Right lobe of liver (tissue), 6 donors: ENCODE measurements at regions not wholly inside any gene's neighbourhood (a gene's known extent, or its start where the extent isn't known, plus 50 kb on each side); places are given as distances from the start of the nearest gene placed in this dataset.
A peak's percentile ranks its signal among the peaks of the same experiment; 100 is the strongest.

Experiments
- ATAC-seq, 4 donors: fragments of 200-7000 bp; cut with Tn5 transposase; one replicate each; pipeline ENCODE4 v1.9.1; 2020; ENCODE audit warnings: mild to moderate bottlenecking in 4 of 4, moderate library complexity in 4 of 4
- DNase-seq, 3 donors: peaks; one replicate each; pipeline ENCODE4 v3.0.0-alpha.2; 2020
- H3K27ac ChIP-seq, 3 donors: fragments of 200-600 bp; one replicate each; pipeline ENCODE4 v1.8.0; 2022
- H3K27me3 ChIP-seq, 2 donors: fragments of 200-600 bp; one replicate each; pipeline ENCODE4 v1.8.0; 2022
- H3K36me3 ChIP-seq, 4 donors: fragments of 200-600 bp; sonication (generic) in 1 of 4; one replicate each; pipeline versions ENCODE4 v1.5.1 to v1.8.0; 2017 to 2022; ENCODE audit warnings: control low read depth in 1 of 4
- H3K4me1 ChIP-seq, 4 donors: fragments of 200-600 bp; sonication (generic) in 1 of 4; one replicate each; pipeline versions ENCODE4 v1.5.1 to v1.8.0; 2017 to 2022; ENCODE audit warnings: control low read depth in 1 of 4
- H3K4me3 ChIP-seq, 3 donors: fragments of 200-600 bp; one replicate each; pipeline ENCODE4 v1.8.0; 2022
- H3K9me3 ChIP-seq, 4 donors: fragments of 200-600 bp; sonication (generic) in 1 of 4; one replicate each; pipeline versions ENCODE4 v1.5.1 to v1.8.0; 2017 to 2022; ENCODE audit warnings: control low read depth in 1 of 4
- CTCF ChIP-seq, 4 donors: fragments of 200-600 bp in 3 of 4; fragments of 450-650 bp in 1 of 4; IDR thresholded peaks; one replicate each; pipeline versions ENCODE4 v1.5.1 to v1.8.0; 2016 to 2022; ENCODE audit warnings: antibody characterized with exemption in 4 of 4, mild to moderate bottlenecking in 2 of 4
- POLR2A ChIP-seq: fragments of 450-650 bp; IDR thresholded peaks from one replicate; pipeline ENCODE4 v1.6.1; 2017; ENCODE audit warnings: antibody characterized with exemption, mild to moderate bottlenecking
- WGBS: methylation state at CpG from one replicate; pipeline ENCODE4 v1.1.6; 2018; ENCODE audit warnings: low coverage, low lambda C conversion rate; ENCODE audit not compliant: insufficient coverage; ENCODE audit errors: missing lambda C conversion rate; 5-methylcytosine and 5-hydroxymethylcytosine counted together
- intact Hi-C, 2 donors: fragments of 100-400 bp; cut with DNase I; formaldehyde crosslinking; loops; one replicate each; pipeline versions ENCODE4 v1.11.2 to v1.14.1; 2022
- donor health status: DM: no; HTN: yes; CAD: no.
- donor health status: DM: no; HTN: no; CAD: no.
- donor health status: DM: no; HTN: no; CAD: no.
- donor health status: DM: no; HTN: yes; CAD: no.
- donor health status: DM: no; HTN: yes; CAD: no.

- intact Hi-C loops, result no loop called here
- Histone ChIP-seq H3K27me3 (no peaks in the 10 kb centered on the region), H3K27ac (no peak overlapping the region), H3K4me1 (no peaks in the 10 kb centered on the region), H3K36me3 (no peaks in the 10 kb centered on the region), H3K9me3 (no peaks in the 10 kb centered on the region), H3K4me3 (no peak overlapping the region)
- no peak for DNase-seq
- WGBS, result 33% methylated on average over 3 of the region's 3 CpGs
- no peak for TF ChIP-seq POLR2A
- no peak for TF ChIP-seq CTCF (IDR thresholded peaks at IDR 0.05)
- peak in 2 of 4 donors; percentile 57 to 77 for ATAC-seq
Measured at GRCh38 chr6:118751072-118751471, 99.7 kb upstream of the CEP85L start.

- ATAC-seq (no peak), DNase-seq (no peak)
- H3K4me3 ChIP-seq, result no peak overlapping the region
- H3K9me3 ChIP-seq, result no peaks in the 10 kb centered on the region
- WGBS, result 73% methylated on average over 2 of the region's 2 CpGs
- intact Hi-C loops, result no loop called here
- no peaks in the 10 kb centered on the region for H3K36me3 ChIP-seq
- no peaks in the 10 kb centered on the region for H3K4me1 ChIP-seq
- no peak for TF ChIP-seq CTCF (IDR thresholded peaks at IDR 0.05)
- TF ChIP-seq POLR2A, result no peak
- no peaks in the 10 kb centered on the region for H3K27me3 ChIP-seq
- no peak overlapping the region for H3K27ac ChIP-seq
Measured at GRCh38 chr6:118750143-118750542, 98.8 kb upstream of the CEP85L start.

DNA sequence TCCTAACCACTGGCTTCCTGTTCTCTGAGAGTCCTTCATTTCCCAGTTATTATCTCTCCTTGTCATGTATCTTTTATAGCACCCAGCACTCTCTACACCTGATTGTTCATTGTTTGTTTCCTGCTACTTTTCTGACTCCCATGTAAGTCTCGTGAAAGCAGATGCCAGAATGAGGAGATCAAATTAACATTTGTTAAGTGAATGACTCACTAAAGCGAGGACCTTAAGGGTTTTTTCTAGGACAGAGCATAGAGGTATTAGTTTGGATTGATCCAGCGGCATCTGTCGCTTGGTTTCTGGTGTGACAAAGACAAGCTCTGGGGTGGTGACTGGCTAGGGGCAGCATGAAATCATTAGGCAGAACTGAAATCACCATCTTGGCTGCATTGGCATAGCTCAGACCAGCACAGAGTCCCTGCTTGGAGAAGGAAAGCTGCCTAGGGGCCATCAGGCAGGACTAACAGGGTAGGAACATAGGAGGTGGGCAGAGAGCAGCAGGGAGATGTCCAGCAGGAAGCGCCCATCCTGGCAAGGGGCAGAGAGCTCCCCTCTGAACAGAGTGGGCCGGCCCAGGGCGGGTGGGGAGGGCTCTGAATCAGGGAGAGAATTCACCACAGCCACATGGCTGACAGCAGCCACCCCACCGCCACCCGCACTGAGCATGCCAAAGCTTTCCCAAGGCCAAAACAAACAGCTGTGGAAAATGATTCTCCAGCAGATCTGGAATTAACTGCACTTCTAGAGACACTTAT is 97.1 kb upstream of the CEP85L start:
- ATAC-seq, result peak; percentile 17 to 84 (median 64)
- no peaks in the 10 kb centered on the region for H3K4me1 ChIP-seq

GRCh38 chr6:118746825-118747174 is 95.4 kb upstream of the CEP85L start:
- H3K4me1 ChIP-seq, result no peaks in the 10 kb centered on the region
- ATAC-seq (no peak), DNase-seq (no peak)
- no peaks in the 10 kb centered on the region for H3K27me3 ChIP-seq
- TF ChIP-seq POLR2A (no peak), CTCF (IDR thresholded peaks at IDR 0.05) (no peak)
- H3K27ac ChIP-seq, result no peak overlapping the region
- no peaks in the 10 kb centered on the region for H3K9me3 ChIP-seq
- no peak overlapping the region for H3K4me3 ChIP-seq
- H3K36me3 ChIP-seq, result no peaks in the 10 kb centered on the region
- intact Hi-C loops, result no loop called here

More for the DNA sequence above, 97.1 kb upstream of the CEP85L start:
- Histone ChIP-seq H3K27me3 (no peaks in the 10 kb centered on the region), H3K9me3 (no peaks in the 10 kb centered on the region), H3K4me3 (no peak overlapping the region), H3K36me3 (no peaks in the 10 kb centered on the region), H3K27ac (no peak overlapping the region)
- TF ChIP-seq CTCF (IDR thresholded peaks at IDR 0.05) (no peak), POLR2A (no peak)
- WGBS, result 42% methylated on average over 9 of the region's 9 CpGs
- intact Hi-C loops, result no loop called here
- DNase-seq, result peak in 2 of 3 donors; percentile 45 to 76
